B cell (primary cell): ENCODE measurements at regions not wholly inside any gene's neighbourhood (a gene's known extent, or its start where the extent isn't known, plus 50 kb on each side); places are given as distances from the start of the nearest gene placed in this dataset.

Experiments used
- ATAC-seq: fragments of 200-7000 bp; cut with Tn5 transposase; one replicate; pipeline ENCODE4 v1.10.0; 2021; ENCODE audit warnings: low read depth, mild to moderate bottlenecking, moderate number of reproducible peaks, moderate library complexity
- CTCF ChIA-PET: fragments of 350-600 bp; sonication (Branson Sonifier 250); formaldehyde crosslinking; loops from one replicate; lab custom pipeline; 2021; ENCODE audit warnings: antibody characterized with exemption, inconsistent platforms; lab: Charles Lee
- POLR2A ChIA-PET: fragments of 350-600 bp; sonication (Branson Sonifier 250); formaldehyde crosslinking; loops from one replicate; lab custom pipeline; 2021; ENCODE audit warnings: antibody characterized with exemption; lab: Charles Lee
- DNase-seq: peaks from one replicate; pipeline ENCODE4 v3.0.0; 2013
- H2AFZ ChIP-seq: 2 replicates; pipeline ENCODE4 v1.6.1; 2012; ENCODE audit warnings: mild to moderate bottlenecking, low read depth, low read length; ENCODE audit not compliant: insufficient read depth, poor library complexity, severe bottlenecking
- H3K27ac ChIP-seq, 2 donors: 1 replicate in 1 of 2; 2 replicates in 1 of 2; pipeline ENCODE4 v1.5.1; 2012 to 2013; ENCODE audit warnings: low read length in 2 of 2, mild to moderate bottlenecking in 2 of 2, moderate library complexity in 1 of 2
- H3K27me3 ChIP-seq, 4 experiments: fragments of 200-600 bp in 1 of 4; sonication (generic) in 1 of 4; replicated peaks in 1 of 4; 1 replicate in 2 of 4; 2 replicates in 2 of 4; pipeline versions ENCODE4 v1.6.1 to v1.7.0; 2013 to 2016; ENCODE audit warnings: low read length in 3 of 4, mild to moderate bottlenecking in 2 of 4, mixed read lengths in 1 of 4, moderate library complexity in 1 of 4; ENCODE audit not compliant: insufficient read depth in 4 of 4, control insufficient read depth in 3 of 4; ENCODE audit errors: control extremely low read depth in 1 of 4
- H3K36me3 ChIP-seq, 2 experiments: replicated peaks in 1 of 2; 1 replicate in 1 of 2; 2 replicates in 1 of 2; pipeline versions ENCODE4 v1.6.1 to v1.7.1; 2013; ENCODE audit warnings: low read length in 1 of 2; ENCODE audit not compliant: insufficient read depth in 2 of 2, control insufficient read depth in 1 of 2; ENCODE audit errors: control extremely low read depth in 1 of 2, extremely low read depth in 1 of 2
- H3K4me1 ChIP-seq, 2 donors: fragments of 200-600 bp in 1 of 2; sonication (generic) in 1 of 2; 1 replicate in 1 of 2; 2 replicates in 1 of 2; pipeline versions ENCODE4 v1.5.1 to v1.6.1; 2013 to 2017; ENCODE audit warnings: low read length in 2 of 2; ENCODE audit not compliant: control insufficient read depth in 2 of 2, insufficient read depth in 2 of 2
- H3K4me2 ChIP-seq: replicated peaks from 2 replicates; pipeline ENCODE3; 2012; ENCODE audit warnings: mild to moderate bottlenecking, low read depth, low read length; ENCODE audit not compliant: poor library complexity, severe bottlenecking
- H3K4me3 ChIP-seq, 5 experiments: fragments of 200-600 bp in 1 of 5; sonication (generic) in 1 of 5; 1 replicate in 3 of 5; 2 replicates in 2 of 5; pipeline versions ENCODE4 v1.5.1 to v1.7.0; 2011 to 2016; ENCODE audit warnings: low read length in 4 of 5, mild to moderate bottlenecking in 4 of 5, low read depth in 2 of 5, control low read depth in 1 of 5, moderate library complexity in 1 of 5; ENCODE audit not compliant: insufficient read depth in 1 of 5; ENCODE audit errors: control extremely low read depth in 1 of 5, extremely low read depth in 1 of 5
- H3K79me2 ChIP-seq: fragments of 200-600 bp; sonication (generic); one replicate; pipeline ENCODE4 v1.6.0; 2016; ENCODE audit warnings: low read length; ENCODE audit not compliant: control insufficient read depth, insufficient read depth
- H3K9ac ChIP-seq: fragments of 200-600 bp; sonication (generic); 2 replicates; pipeline ENCODE4 v1.6.1; 2017; ENCODE audit warnings: mild to moderate bottlenecking, low read length, moderate library complexity
- H3K9me3 ChIP-seq, 3 donors: one replicate each; pipeline versions ENCODE4 v1.6.1 to v1.7.1; 2013; ENCODE audit warnings: low read length in 2 of 3; ENCODE audit not compliant: control insufficient read depth in 2 of 3, insufficient read depth in 1 of 3; ENCODE audit errors: control extremely low read depth in 1 of 3
- H4K20me1 ChIP-seq: 2 replicates; pipeline ENCODE4 v1.6.0; 2012; ENCODE audit warnings: mild to moderate bottlenecking, low read length; ENCODE audit not compliant: insufficient read depth, control insufficient read depth, poor library complexity, severe bottlenecking
- H3K27ac Mint-ChIP-seq: one replicate; pipeline ENCODE4 v1.8.0; 2021; ENCODE audit warnings: mixed read lengths
- H3K27me3 Mint-ChIP-seq: one replicate; pipeline ENCODE4 v1.8.0; 2021; ENCODE audit warnings: mixed read lengths
- H3K4me1 Mint-ChIP-seq: one replicate; pipeline ENCODE4 v1.8.0; 2021; ENCODE audit warnings: mixed read lengths
- H3K4me3 Mint-ChIP-seq: one replicate; pipeline ENCODE4 v1.8.0; 2021; ENCODE audit warnings: mixed read lengths
- H3K9me3 Mint-ChIP-seq: one replicate; pipeline ENCODE4 v1.8.0; 2022; ENCODE audit warnings: mixed read lengths; ENCODE audit not compliant: insufficient read depth
- CTCF ChIP-seq: fragments of 200-600 bp; IDR thresholded peaks from one replicate; pipeline ENCODE4 v1.8.0; 2022; ENCODE audit warnings: antibody characterized with exemption, mild to moderate bottlenecking
- EZH2 ChIP-seq: IDR thresholded peaks from 2 replicates; pipeline ENCODE4 v1.6.1; 2012; ENCODE audit warnings: borderline replicate concordance, low read depth, mild to moderate bottlenecking, moderate library complexity, low read length; ENCODE audit not compliant: insufficient read depth, poor library complexity, severe bottlenecking
- WGBS: methylation state at CpG from one replicate; pipeline ENCODE4 v1.1.5; 2013; ENCODE audit warnings: missing lambda C conversion rate; ENCODE audit not compliant: insufficient coverage; 5-methylcytosine and 5-hydroxymethylcytosine counted together
- intact Hi-C: fragments of 100-400 bp; cut with micrococcal nuclease; formaldehyde crosslinking; loops from one replicate; pipeline ENCODE4 v1.10.0; 2022

- Histone ChIP-seq H3K27ac (no peak overlapping the region), H4K20me1 (no peaks in the 10 kb centered on the region), H3K9ac (no peak overlapping the region), H3K36me3 (no peaks in the 10 kb centered on the region), H2AFZ (no peak overlapping the region), H3K27me3 (no peaks in the 10 kb centered on the region), H3K4me2 (no peak overlapping the region), H3K79me2 (no peaks in the 10 kb centered on the region), H3K4me1 (no peaks in the 10 kb centered on the region), H3K4me3 (no peak overlapping the region), H3K9me3 (peaks cover 0 to 3% (median 0%) of the 10 kb centered on the region in 3 donors)
- TF ChIP-seq EZH2 (no peak), CTCF (no peak)
- intact Hi-C loops, result no loop called here
- no peak for DNase-seq
- Mint-ChIP-seq H3K27me3 (peaks cover 13% of the 10 kb centered on the region), H3K9me3 (no peaks in the 10 kb centered on the region), H3K4me1 (no peaks in the 10 kb centered on the region), H3K27ac (no peak overlapping the region), H3K4me3 (no peak overlapping the region)
- whole genome bisulfite sequencing, result no CpG with 5 or more reads among the region's 3 CpGs
- ChIA-PET POLR2A (no interaction called here), CTCF (no interaction called here)
- no peak for ATAC-seq
Observed at GRCh38 chr9:115601434-115601833, 483.5 kb upstream of the TNC start.

- WGBS, result 57% methylated on average over 1 of the region's 2 CpGs
- CTCF ChIA-PET, result interaction anchor here (1.2 kb wide), 1 partner anchor 12 kb away, joined by 5 read pairs; no protein-coding TSS in a partner anchor
- Mint-ChIP-seq H3K27ac (no peak overlapping the region), H3K4me3 (no peak overlapping the region), H3K27me3 (no peaks in the 10 kb centered on the region), H3K4me1 (no peaks in the 10 kb centered on the region), H3K9me3 (peaks cover 2% of the 10 kb centered on the region)
- DNase-seq, result no peak
- intact Hi-C loops, result no loop called here
- Histone ChIP-seq H3K4me2 (no peak overlapping the region), H3K36me3 (no peaks in the 10 kb centered on the region), H2AFZ (no peak overlapping the region), H3K79me2 (no peaks in the 10 kb centered on the region), H3K27me3 (no peaks in the 10 kb centered on the region), H3K9me3 (peaks cover 0 to 3% (median 0%) of the 10 kb centered on the region in 3 donors), H3K4me1 (no peaks in the 10 kb centered on the region), H3K4me3 (no peak overlapping the region), H3K27ac (no peak overlapping the region), H3K9ac (no peak overlapping the region), H4K20me1 (no peaks in the 10 kb centered on the region)
- TF ChIP-seq CTCF (no peak), EZH2 (no peak)
- POLR2A ChIA-PET, result no interaction called here
- ATAC-seq, result no peak
Observed at GRCh38 chr9:115604831-115605483, 487.0 kb upstream of the TNC start.
